Chondrocyte (in vitro differentiated cells): ENCODE measurements at regions not wholly inside any gene's neighbourhood (a gene's known extent, or its start where the extent isn't known, plus 50 kb on each side); places are given as distances from the start of the nearest gene placed in this dataset.

Source experiments
- DNase-seq: peaks from one replicate; pipeline ENCODE4 v3.0.0; 2021; ENCODE audit warnings: mixed read lengths, low spot score
- H3K27ac Mint-ChIP-seq: one replicate; pipeline ENCODE4 v1.8.0; 2021; ENCODE audit warnings: mild to moderate bottlenecking, moderate library complexity, mixed read lengths; ENCODE audit not compliant: unreplicated experiment
- H3K27me3 Mint-ChIP-seq: 2 replicates; pipeline ENCODE4 v1.8.0; 2021; ENCODE audit warnings: low read depth, mixed read lengths
- H3K36me3 Mint-ChIP-seq: 2 replicates; pipeline ENCODE4 v1.8.0; 2021; ENCODE audit warnings: low read depth, mixed read lengths
- H3K4me1 Mint-ChIP-seq: 2 replicates; pipeline ENCODE4 v1.8.0; 2021; ENCODE audit warnings: low read depth, mild to moderate bottlenecking, mixed read lengths
- H3K4me3 Mint-ChIP-seq: one replicate; pipeline ENCODE4 v1.8.0; 2021; ENCODE audit warnings: mild to moderate bottlenecking, moderate library complexity, mixed read lengths; ENCODE audit not compliant: unreplicated experiment
- H3K9me3 Mint-ChIP-seq: 2 replicates; pipeline ENCODE4 v1.8.0; 2021; ENCODE audit warnings: low read depth, mixed read lengths
- TF ChIP-seq, protein P1 (sequence below): fragments of 200-600 bp; sonication (generic); IDR thresholded peaks from 2 replicates; pipeline ENCODE4 v1.5.0; 2021; ENCODE audit warnings: antibody characterized with exemption, mild to moderate bottlenecking, moderate library complexity

DNA sequence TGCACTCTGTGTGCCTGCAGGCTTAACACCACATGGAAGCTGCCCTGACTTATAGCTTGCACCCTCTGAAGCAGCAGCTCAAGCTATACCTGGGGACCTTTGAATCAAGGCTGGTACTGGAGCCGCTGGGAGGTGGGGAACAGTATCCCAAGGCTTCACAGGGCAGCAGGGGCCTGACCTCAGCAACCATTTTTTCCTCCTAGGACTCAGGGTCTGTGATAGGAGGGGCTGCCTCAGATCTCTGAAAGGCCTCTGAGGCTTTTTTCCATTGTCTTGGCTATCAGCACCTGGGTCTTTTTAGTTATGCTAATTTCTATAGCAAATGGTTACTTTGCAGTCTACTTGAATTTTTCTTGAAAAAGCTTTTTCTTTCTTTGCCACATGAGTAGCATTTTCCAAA, 80.2 kb upstream of the OPRM1 start:
- peaks cover 7% of the 10 kb centered on the region for H3K4me1 Mint-ChIP-seq
- TF ChIP-seq, protein P1, sequence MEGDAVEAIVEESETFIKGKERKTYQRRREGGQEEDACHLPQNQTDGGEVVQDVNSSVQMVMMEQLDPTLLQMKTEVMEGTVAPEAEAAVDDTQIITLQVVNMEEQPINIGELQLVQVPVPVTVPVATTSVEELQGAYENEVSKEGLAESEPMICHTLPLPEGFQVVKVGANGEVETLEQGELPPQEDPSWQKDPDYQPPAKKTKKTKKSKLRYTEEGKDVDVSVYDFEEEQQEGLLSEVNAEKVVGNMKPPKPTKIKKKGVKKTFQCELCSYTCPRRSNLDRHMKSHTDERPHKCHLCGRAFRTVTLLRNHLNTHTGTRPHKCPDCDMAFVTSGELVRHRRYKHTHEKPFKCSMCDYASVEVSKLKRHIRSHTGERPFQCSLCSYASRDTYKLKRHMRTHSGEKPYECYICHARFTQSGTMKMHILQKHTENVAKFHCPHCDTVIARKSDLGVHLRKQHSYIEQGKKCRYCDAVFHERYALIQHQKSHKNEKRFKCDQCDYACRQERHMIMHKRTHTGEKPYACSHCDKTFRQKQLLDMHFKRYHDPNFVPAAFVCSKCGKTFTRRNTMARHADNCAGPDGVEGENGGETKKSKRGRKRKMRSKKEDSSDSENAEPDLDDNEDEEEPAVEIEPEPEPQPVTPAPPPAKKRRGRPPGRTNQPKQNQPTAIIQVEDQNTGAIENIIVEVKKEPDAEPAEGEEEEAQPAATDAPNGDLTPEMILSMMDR, result no peak
- no peak overlapping the region for H3K4me3 Mint-ChIP-seq
- H3K36me3 Mint-ChIP-seq, result no peaks in the 10 kb centered on the region
- H3K9me3 Mint-ChIP-seq, result peaks cover 4% of the 10 kb centered on the region
- DNase-seq, result no peak
- H3K27ac Mint-ChIP-seq, result no peak overlapping the region
- H3K27me3 Mint-ChIP-seq, result peaks cover 19% of the 10 kb centered on the region

DNA sequence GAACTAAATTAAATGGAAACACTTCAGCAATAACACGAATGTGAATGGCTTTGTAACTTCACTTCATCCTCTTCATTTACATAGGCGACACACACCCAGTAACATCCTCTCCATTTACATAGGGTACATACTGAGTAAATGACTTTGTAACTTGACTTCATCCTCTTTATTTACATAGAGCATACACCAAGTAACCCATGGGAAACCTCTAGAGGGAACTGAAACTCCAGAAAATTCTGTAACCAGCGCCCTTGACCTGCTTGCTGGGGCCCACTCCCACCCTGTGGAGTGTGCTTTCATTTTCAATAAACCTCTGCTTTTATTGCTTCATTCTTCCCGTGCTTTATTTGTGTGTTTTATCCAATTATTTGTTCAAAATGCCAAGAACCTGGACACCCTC, 81.6 kb upstream of the OPRM1 start:
- no peak overlapping the region for H3K27ac Mint-ChIP-seq
- peaks cover 8% of the 10 kb centered on the region for H3K27me3 Mint-ChIP-seq
- peaks cover 7% of the 10 kb centered on the region for H3K4me1 Mint-ChIP-seq
- TF ChIP-seq, protein P1, result no peak
- peaks cover 4% of the 10 kb centered on the region for H3K9me3 Mint-ChIP-seq
- DNase-seq, result no peak
- H3K4me3 Mint-ChIP-seq, result no peak overlapping the region
- no peaks in the 10 kb centered on the region for H3K36me3 Mint-ChIP-seq

DNA sequence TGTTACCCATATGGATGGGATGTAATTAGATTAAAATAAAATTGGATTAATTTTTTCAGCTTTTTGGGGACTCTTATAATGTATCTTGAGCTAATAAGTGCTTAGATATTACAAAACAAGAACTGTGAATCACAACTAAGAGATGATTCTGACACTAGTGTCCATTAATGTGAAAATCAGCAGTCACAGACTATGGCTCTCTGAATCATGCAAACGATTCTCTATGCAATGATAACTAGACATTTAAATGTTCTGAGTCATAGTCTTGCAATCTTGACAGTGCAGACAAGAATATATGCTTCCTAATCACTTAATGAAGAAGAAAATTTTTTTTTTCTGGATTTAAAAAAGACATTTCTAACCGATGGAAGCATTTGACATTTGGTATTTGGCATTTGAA, 82.2 kb upstream of the OPRM1 start:
- Mint-ChIP-seq H3K9me3 (peaks cover 4% of the 10 kb centered on the region), H3K4me1 (peaks cover 7% of the 10 kb centered on the region), H3K4me3 (no peak overlapping the region), H3K27ac (no peak overlapping the region), H3K27me3 (peaks cover 7% of the 10 kb centered on the region), H3K36me3 (no peaks in the 10 kb centered on the region)
- DNase-seq, result no peak
- TF ChIP-seq, protein P1, result no peak

DNA sequence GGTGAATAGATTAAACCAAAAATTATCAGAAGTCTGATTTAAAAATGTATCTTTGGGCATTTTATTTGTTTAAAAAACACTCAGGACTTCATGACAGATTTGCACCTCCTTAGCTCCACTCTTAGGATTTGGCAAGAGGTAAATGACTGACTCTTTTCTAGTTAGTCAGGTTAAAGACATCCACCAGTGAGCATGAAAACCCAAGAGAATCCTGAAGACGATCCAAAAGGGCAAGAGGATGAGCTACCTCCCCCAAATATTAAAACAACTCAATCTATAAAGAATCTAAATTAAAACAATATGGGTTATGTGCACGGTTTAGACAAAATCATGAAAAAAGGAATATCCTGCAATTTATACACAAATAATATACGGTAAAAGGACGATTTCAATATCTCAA, 89.4 kb upstream of the OPRM1 start:
- no peak for DNase-seq
- TF ChIP-seq, protein P1, result no peak
- peaks cover 6% of the 10 kb centered on the region for H3K4me1 Mint-ChIP-seq
- no peaks in the 10 kb centered on the region for H3K9me3 Mint-ChIP-seq
- H3K27me3 Mint-ChIP-seq, result peaks cover 16% of the 10 kb centered on the region
- no peak overlapping the region for H3K27ac Mint-ChIP-seq
- H3K4me3 Mint-ChIP-seq, result no peak overlapping the region
- no peaks in the 10 kb centered on the region for H3K36me3 Mint-ChIP-seq

DNA sequence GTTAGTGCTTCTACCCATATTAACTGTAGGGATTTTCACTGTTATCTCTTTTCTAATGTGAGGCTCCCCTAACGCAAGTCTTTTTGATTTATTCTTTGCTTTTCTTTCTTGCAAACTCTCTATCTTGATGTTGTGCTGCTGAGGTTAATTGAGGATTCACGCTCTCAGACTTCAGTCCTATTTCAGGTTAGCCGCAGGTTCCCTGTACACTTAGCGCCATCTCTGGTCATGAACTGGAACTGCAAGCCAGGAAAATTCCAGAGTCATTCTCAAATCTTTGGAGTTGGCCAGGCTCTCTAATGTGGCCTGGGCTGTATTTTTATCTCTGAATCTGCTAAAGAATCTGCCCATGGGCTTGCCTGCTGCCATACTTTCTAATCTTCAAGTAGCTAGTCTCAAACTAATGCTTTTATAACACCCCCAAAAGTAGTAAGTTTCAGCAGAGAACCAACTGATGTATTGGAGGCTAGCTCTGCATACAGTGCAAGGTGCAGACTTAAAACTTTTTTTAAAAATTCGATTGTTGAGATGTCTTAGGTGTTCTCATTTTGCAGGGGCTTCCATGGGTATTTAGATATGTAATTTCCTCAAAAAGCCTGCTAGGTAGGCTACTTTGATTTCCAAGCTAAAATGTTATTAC, 91.1 kb upstream of the OPRM1 start:
- Mint-ChIP-seq H3K4me3 (no peak overlapping the region), H3K27ac (no peak overlapping the region), H3K36me3 (no peaks in the 10 kb centered on the region), H3K4me1 (peaks cover 6% of the 10 kb centered on the region), H3K27me3 (peaks cover 18% of the 10 kb centered on the region), H3K9me3 (no peaks in the 10 kb centered on the region)
- TF ChIP-seq, protein P1, result peak; percentile 95
- DNase-seq, result no peak
